ENCODE measurements at regions not wholly inside any gene's neighbourhood (a gene's known extent, or its start where the extent isn't known, plus 50 kb on each side); places are given as distances from the start of the nearest gene placed in this dataset.

DNA sequence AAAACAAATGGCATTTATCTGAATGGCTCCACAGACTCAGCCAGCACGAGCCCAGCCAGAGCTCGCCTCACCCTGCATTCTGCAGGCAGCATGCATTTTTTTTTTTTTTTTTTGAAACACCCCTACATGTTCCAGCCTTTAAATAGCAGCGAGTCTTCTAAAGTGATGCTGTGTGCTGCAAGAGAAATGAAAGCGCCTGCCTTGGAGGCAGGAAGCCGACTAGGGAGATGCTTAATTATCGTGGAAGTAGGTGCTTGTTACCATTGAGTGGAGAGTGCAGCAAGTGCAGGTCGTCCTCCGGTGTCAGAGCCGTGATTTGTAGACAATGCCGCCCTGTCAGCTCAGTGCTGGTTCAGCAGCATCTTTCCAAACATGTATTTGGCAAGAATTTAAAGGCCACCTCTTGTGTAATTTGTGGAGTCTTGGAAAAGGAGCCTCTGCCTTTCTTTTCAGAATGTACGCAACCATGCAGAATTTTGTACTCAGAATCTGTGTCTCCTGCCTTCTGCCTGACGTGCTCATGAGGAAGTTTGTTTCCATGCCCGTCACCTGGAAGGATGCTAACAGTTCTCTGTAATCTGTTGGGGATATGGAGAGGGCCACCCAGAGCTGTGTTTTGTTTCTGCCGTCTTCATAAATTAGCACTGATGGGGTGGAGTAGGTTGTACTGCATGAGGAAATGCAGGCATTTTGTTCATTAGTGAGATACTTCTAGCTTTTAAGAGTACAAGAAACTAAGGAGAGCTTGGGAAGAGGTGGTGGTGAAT, 345.9 kb upstream of the RGS6 start:
- intact Hi-C loops (cut with micrococcal nuclease) (no loop called here), dilution Hi-C loops (cut with MboI; ENCODE audit: extremely low pct_ligation_motif_present, low sequenced_read_pairs) (no loop called here)
- no peaks in the 10 kb centered on the region for H3K4me1 ChIP-seq (ENCODE audit: control insufficient read depth, extremely low read depth, insufficient read depth, low read length)
- H4K20me1 ChIP-seq (replicated peaks; ENCODE audit: control insufficient read depth, extremely low read depth, insufficient read depth, low read length) = no peaks in the 10 kb centered on the region
- no peak overlapping the region for H3K9ac ChIP-seq (replicated peaks; ENCODE audit: extremely low read depth, insufficient read depth, low read length)
- no peaks in the 10 kb centered on the region for H3K36me3 ChIP-seq (ENCODE audit: control insufficient read depth in 2 of 2, extremely low read depth in 1 of 2, insufficient read depth in 2 of 2, low read length in 2 of 2)
- FAIRE-seq (no peak), DNase-seq (ENCODE audit: low read depth, low spot score) (no peak)
- no peak overlapping the region for H2AFZ ChIP-seq (ENCODE audit: low read depth, low read length)
- H3K4me2 ChIP-seq (ENCODE audit: insufficient read depth, low read length) = no peak overlapping the region
- H3K27me3 ChIP-seq (ENCODE audit: control insufficient read depth in 2 of 2, insufficient read depth in 2 of 2, low read length in 2 of 2) = no peaks in the 10 kb centered on the region
- TF ChIP-seq FOS (IDR thresholded peaks at IDR 0.05; ENCODE audit: borderline replicate concordance, insufficient read depth, low read length) (no peak), JUN (IDR thresholded peaks at IDR 0.05; ENCODE audit: borderline replicate concordance, insufficient read depth, insufficient read length, low read depth) (no peak), POLR2AphosphoS5 (IDR thresholded peaks at IDR 0.05; ENCODE audit: insufficient read depth, low read depth, low read length) (no peak), EZH2 (IDR thresholded peaks at IDR 0.05; ENCODE audit: borderline replicate concordance, low read depth, low read length, severe bottlenecking) (no peak), MYC (IDR thresholded peaks at IDR 0.05; ENCODE audit: low read depth, low read length) (no peak), POLR2A (IDR thresholded peaks at IDR 0.05; ENCODE audit: low read depth, low read length) (no peak), GATA2 (IDR thresholded peaks at IDR 0.05; ENCODE audit: insufficient read depth, insufficient read length, low read depth, low read length) (no peak)
- TF ChIP-seq, protein P1, sequence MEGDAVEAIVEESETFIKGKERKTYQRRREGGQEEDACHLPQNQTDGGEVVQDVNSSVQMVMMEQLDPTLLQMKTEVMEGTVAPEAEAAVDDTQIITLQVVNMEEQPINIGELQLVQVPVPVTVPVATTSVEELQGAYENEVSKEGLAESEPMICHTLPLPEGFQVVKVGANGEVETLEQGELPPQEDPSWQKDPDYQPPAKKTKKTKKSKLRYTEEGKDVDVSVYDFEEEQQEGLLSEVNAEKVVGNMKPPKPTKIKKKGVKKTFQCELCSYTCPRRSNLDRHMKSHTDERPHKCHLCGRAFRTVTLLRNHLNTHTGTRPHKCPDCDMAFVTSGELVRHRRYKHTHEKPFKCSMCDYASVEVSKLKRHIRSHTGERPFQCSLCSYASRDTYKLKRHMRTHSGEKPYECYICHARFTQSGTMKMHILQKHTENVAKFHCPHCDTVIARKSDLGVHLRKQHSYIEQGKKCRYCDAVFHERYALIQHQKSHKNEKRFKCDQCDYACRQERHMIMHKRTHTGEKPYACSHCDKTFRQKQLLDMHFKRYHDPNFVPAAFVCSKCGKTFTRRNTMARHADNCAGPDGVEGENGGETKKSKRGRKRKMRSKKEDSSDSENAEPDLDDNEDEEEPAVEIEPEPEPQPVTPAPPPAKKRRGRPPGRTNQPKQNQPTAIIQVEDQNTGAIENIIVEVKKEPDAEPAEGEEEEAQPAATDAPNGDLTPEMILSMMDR (IDR thresholded peaks at IDR 0.05; ENCODE audit: extremely low read depth in 1 of 2, insufficient read depth in 1 of 2, low read depth in 1 of 2, low read length in 2 of 2) = no peak
- TF ChIP-seq, protein P2, sequence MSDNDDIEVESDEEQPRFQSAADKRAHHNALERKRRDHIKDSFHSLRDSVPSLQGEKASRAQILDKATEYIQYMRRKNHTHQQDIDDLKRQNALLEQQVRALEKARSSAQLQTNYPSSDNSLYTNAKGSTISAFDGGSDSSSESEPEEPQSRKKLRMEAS (IDR thresholded peaks at IDR 0.05; ENCODE audit: insufficient read depth, insufficient read length) = no peak
- H3K9me1 ChIP-seq (replicated peaks; ENCODE audit: control insufficient read depth, extremely low read depth, insufficient read depth, low read length) = no peaks in the 10 kb centered on the region
- CTCF ChIA-PET = interaction anchor here (1.2 kb wide), 1 partner anchor 9 kb away, joined by 3 read pairs; no protein-coding TSS in a partner anchor
- no peak overlapping the region for H3K4me3 ChIP-seq (replicated peaks in 1 of 3; ENCODE audit: insufficient read depth in 1 of 3, low read depth in 1 of 3, low read length in 3 of 3)
- no TSS peak for BruUV-seq (replicated peaks)
- POLR2A ChIA-PET = no interaction called here
- no peaks in the 10 kb centered on the region for H3K79me2 ChIP-seq (ENCODE audit: control insufficient read depth, insufficient read depth, low read length)
- no peaks in the 10 kb centered on the region for H3K9me3 ChIP-seq (replicated peaks; ENCODE audit: control insufficient read depth, insufficient read depth, low read length)
- H3K27ac ChIP-seq (ENCODE audit: insufficient read depth, low read depth, low read length) = no peak overlapping the region
